ENCODE measurements at regions not wholly inside any gene's neighbourhood (a gene's known extent, or its start where the extent isn't known, plus 50 kb on each side); places are given as distances from the start of the nearest gene placed in this dataset.
A peak's percentile ranks its signal among the peaks of the same experiment; 100 is the strongest.
"Not testable (repeated sequence)": the region's sequence is repeated elsewhere in the genome, so short reads cannot be mapped to it uniquely, and the experiment has no call there.

GRCh38 chr17:72786-73185, 64.6 kb upstream of the SCGB1C2 start:
- H3K9me3 ChIP-seq; H3K36me3 ChIP-seq; ATAC-seq; H3K4me1 ChIP-seq; H3K4me3 ChIP-seq; H3K27me3 ChIP-seq; intact Hi-C loops (cut with DNase I); H3K27ac ChIP-seq: not testable (repeated sequence)
- peak in 1 of 4 donors; percentile 12 for DNase-seq

All from left lung (tissue), 4 donors.